CD4-positive, alpha-beta T cell treated with Interleukin-17A for 4 hours (primary cell): ENCODE measurements at regions not wholly inside any gene's neighbourhood (a gene's known extent, or its start where the extent isn't known, plus 50 kb on each side); places are given as distances from the start of the nearest gene placed in this dataset.
"Not testable (repeated sequence)": the region's sequence is repeated elsewhere in the genome, so short reads cannot be mapped to it uniquely, and the experiment has no call there.

Experiments used
- DNase-seq: peaks from one replicate; pipeline ENCODE4 v3.0.0-alpha.2; 2020; ENCODE audit warnings: mixed read lengths

- DNase-seq, result no peak
Measured at GRCh38 chr14:40072175-40072574, 639.9 kb upstream of the FBXO33 start.

DNA sequence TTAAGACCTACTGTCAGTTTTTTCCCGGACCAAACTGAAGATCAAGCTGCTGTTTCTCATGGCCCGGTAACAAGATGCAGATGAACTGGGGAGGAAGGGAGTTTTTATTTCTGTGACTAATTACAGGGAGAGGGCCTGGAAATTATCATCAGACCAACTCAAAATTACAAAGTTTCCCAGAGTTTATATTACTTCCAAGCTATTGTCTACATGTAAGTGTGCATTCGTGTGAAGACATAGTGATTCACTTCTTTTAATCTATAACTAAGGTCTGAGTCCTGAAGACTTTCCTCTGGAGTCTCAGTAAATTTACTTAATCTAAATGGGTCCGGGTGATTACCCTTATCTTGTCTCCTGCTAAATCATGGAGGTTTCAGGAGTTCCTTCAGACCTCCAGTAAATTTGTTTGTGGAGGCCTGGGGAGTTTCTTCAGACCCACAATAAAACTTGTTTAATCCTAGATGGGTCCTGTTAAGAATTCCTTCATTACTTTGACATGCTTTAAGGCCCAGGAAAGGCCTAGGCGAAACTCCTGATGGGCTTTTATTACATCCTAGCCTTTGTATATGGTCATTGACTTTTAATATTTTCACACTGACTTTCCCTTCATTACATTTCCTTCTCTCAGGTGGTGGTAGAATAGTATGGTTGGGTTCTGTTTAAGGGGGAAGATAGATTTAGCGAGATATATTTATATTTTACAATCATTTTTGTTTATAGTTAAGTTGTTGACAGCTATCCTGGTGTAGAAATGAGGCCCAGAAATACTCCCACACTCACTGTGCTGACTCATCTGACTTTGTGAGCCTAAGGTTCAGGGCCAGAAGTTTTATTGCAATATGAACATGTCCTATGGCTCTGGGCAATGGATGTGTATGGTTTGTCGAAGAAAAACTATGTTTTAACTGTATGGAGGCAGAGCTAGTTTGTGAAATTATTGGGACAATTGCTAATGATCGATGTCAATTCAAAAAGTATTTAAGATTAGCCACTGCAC, 627.0 kb upstream of the FBXO33 start:
- no peak for DNase-seq

GRCh38 chr14:40053416-40053815, 621.2 kb upstream of the FBXO33 start:
- DNase-seq, result no peak

GRCh38 chr14:40028991-40029390, 596.8 kb upstream of the FBXO33 start:
- no peak for DNase-seq

- no peak for DNase-seq
Measured at GRCh38 chr14:40025101-40025500, 592.9 kb upstream of the FBXO33 start.

GRCh38 chr14:40010961-40011360, 578.7 kb upstream of the FBXO33 start:
- no peak for DNase-seq

GRCh38 chr14:40009771-40010170, 577.5 kb upstream of the FBXO33 start:
- DNase-seq, result no peak

DNA sequence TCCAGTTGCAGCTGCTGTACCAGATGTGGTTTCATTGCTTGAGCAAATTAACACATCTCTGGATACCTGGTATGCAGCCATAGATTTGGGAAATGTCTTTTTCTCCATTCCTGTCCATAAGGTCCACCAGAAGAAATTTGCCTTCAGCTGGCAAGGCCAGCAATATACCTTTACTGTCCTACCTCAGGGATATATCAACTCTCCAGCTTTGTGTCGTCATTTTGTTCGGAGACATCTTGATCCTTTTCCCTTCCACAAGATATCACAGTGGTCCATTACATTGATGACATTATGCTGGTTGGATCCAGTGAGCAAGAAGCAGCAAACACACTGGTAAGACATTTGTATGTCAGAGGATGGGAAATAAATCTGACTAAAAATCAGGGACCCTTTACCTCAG, 576.1 kb upstream of the FBXO33 start:
- DNase-seq, result not testable (repeated sequence)

DNA sequence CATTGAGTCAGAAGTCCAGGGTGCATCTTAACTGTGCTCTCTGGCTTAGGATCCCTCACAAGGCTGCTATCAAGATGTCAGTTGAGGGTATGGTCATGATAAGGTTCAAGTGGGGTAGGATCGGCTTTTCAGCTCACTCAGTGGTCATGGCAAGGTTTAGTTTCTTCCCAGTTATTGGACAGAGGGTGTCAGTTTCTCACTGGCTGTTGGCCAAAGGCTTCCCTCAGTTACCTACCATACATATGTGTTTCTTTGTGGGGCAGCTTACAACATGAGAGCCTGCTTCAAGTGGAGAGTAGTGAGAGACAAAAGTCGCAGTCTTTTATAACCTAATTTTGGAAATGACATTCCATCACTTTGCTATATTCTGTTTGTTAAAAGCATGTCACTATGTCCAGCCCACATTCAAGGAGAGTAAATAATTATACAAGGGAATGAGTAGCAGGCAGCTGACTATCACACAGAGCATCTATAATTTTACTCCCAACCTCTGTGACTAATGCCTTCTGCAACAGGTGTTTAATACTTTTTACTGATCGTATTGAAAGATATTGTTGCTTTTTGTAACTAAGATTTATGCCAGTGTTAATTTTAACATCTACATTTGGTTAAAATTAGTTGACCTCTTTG, 572.8 kb upstream of the FBXO33 start:
- DNase-seq, result no peak

DNA sequence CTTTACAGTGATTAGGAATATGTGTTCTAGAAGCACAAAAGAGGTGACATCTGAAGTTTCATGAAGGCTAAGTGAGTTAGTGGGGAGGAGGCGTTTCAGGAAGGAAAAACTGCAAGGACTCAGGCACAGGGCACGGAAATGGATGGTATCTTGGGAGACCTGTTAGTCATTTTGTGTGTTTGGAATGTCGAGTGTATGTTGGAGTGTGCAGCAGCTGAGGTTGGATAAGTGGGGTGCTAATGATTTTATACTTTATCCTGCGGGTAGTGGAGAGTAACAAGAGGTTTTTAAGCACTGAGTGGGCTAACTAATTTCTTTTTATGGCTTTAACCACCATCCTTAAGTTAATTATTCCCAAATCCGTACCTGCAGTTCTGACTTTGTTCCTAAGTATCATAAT, 571.5 kb upstream of the FBXO33 start:
- no peak for DNase-seq

GRCh38 chr14:39998854-39999253, 566.6 kb upstream of the FBXO33 start:
- no peak for DNase-seq

GRCh38 chr14:39998114-39998513, 565.9 kb upstream of the FBXO33 start:
- no peak for DNase-seq

DNA sequence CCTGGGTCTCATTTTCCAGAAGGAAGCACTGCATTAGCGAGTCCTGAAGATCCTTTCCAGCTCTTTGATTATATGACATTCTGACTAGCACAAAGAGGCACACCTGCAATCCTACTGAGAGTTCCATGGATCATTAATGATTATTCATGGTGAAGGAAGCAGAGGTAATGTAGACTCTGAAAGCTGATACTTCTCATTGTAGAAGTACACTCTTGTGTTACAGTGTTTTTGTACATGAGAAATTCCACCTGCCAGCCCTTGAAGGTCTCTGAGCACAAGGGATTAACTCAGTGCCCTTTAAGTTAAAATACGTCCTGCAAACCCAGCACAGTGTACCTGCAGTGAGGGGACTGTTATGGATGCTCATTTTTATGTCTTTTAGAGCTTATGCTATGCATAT, 558.8 kb upstream of the FBXO33 start:
- DNase-seq, result no peak

- no peak for DNase-seq
Measured at GRCh38 chr14:39988939-39989338, 556.7 kb upstream of the FBXO33 start.

- no peak for DNase-seq
Measured at GRCh38 chr14:39984323-39984722, 552.1 kb upstream of the FBXO33 start.

- DNase-seq, result no peak
Measured at GRCh38 chr14:39977198-39977597, 545.0 kb upstream of the FBXO33 start.

DNA sequence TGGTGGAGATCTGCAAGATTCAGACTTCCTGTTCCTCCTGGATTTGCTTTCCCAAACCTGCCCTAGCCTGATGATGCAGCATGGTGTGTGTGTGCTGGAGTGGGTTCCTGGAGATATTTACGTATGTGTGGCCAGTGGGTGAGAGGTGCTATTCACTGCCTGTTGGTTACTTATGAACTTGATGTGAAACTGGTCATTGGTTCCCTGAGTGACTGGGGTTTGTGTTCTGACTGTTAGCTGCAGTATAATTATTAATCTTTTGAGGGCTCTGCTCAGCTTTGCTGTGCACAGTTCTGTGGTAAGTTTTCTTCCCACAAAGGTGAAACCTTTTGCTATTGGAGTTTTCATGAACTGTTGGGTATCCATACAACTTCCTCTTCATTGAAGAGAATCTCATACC, 541.8 kb upstream of the FBXO33 start:
- no peak for DNase-seq

DNA sequence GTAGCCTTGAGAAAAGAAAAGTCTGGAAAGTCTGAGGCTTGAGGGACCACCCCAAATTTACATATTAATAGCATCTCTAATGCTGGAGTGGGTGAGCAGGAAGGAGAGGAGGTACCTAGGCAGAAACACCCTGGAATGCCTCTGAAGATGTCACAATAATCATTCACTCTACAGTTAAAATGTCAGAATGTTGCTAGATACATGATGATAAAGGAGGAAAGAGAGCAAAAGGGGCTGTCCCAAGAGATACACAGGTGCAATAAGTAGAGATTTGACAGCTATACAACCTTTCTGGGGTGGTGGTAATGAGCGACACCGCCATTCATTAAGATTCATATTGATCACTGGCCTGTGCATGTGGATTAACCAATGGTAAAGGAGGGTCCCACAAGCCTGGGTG, 540.5 kb upstream of the FBXO33 start:
- DNase-seq, result no peak

DNA sequence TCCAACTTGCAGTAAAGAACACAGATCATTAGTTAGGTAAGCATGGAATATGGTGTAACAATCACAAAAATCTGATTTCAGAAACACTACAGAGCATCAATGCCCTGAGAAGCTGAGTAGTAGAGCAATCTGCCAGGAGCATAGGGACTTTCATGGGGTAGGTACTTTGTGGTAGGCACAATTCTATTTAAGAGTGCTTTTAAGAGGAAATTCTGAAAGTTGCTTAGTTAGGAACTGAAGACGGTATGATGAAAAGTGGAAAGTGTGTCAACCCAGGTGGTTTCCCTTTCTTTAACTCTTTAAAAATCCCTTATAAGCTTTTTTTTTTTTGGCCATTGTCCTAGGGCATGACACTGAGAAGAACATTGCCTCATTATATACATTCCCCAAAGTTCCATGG, 535.7 kb upstream of the FBXO33 start:
- DNase-seq, result no peak

DNA sequence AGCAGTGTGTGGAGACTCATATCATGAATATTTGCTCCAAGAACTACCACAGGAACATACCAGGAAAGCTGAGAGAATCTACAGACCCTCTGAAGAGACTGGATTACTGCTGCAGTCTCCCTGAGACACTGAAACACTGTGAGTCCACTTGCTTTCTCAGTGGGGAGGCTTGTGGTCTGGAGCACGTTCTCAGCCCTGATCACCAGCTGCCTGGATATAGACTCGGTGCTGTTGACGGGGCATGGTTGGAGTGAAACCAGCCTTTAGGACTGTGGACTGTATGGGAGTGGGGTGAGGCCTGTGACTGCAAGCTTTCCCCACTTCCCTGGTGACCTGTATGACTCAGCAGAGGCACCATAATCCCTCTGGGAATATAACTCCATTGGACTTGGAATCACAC, 525.8 kb upstream of the FBXO33 start:
- no peak for DNase-seq

DNA sequence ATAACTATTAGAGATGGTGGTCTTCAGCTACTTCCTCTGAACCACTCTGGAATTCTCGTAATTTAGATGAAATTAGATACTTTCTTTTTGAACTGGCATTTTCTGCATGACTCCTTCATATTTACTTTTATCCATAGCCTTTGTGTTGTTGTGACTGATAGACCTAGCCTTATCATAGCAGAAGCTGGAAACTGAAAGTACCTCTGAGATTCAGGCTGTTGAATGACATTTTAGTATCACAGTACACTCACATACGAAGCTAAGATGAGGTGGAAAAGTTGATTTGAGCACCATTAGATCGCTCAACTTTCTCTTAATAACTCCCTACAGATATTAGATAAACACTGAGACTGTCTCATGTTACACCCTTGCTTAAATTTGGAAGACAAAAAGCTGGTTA, 525.1 kb upstream of the FBXO33 start:
- no peak for DNase-seq

DNA sequence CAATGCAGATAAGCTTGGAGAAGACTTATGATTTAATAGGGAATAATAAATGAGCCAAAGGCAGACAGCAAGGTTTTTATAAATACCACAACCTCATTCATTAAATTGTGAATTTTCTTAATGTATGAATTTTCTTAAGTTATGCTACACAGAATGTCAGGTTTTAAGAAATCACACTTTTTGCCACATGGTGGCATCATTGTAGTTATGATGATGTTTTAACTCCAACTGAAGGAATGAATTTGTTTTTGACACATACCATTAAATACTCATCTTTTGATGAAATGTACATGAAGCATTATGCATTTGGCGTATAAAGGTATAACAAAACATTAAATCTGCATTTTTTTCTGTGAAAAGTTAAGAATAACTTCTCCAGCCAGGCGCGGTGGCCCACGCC, 524.1 kb upstream of the FBXO33 start:
- no peak for DNase-seq

DNA sequence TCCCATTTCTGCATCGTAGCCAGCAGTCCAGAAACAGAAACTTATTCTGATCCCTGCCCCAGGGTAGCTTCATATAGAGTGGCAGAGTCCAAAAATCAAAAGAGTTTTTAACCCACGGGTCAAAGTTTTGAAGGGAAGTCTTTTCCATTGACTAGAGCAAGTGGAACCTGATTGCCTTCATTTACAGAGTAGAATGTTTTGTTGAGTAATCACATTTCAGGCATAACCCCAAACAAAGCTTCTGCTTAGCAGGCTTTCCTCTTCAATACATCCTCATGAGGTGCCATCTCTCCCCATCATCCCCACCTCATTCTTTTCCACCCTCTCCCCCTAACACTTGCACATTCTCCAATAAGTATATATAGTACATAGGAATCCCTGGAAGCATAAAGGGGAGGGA, 516.0 kb upstream of the FBXO33 start:
- no peak for DNase-seq

GRCh38 chr14:39946807-39947206, 514.6 kb upstream of the FBXO33 start:
- no peak for DNase-seq
